HG03342 (cell line): ENCODE measurements at regions not wholly inside any gene's neighbourhood (a gene's known extent, or its start where the extent isn't known, plus 50 kb on each side); places are given as distances from the start of the nearest gene placed in this dataset.

ENCODE experiments used
- ATAC-seq: cut with Tn5 transposase; IDR thresholded peaks from one replicate; pipeline ENCODE4 v1.9.1; 2021; ENCODE audit warnings: mild to moderate bottlenecking, moderate library complexity; ENCODE audit not compliant: unreplicated experiment

GRCh38 chr13:33462109-33462508 is 176.6 kb upstream of the STARD13 start:
- ATAC-seq = no peak

- ATAC-seq = no peak
Observed at GRCh38 chr13:33464345-33464744, 178.8 kb upstream of the STARD13 start.

- no peak for ATAC-seq
Observed at GRCh38 chr13:33466262-33466661, 180.7 kb upstream of the STARD13 start.

- no peak for ATAC-seq
Observed at GRCh38 chr13:33467556-33467955, 182.0 kb upstream of the STARD13 start.

GRCh38 chr13:33471204-33471603 is 185.6 kb upstream of the STARD13 start:
- no peak for ATAC-seq

- ATAC-seq = no peak
Observed at GRCh38 chr13:33472446-33472845, 186.9 kb upstream of the STARD13 start.

- ATAC-seq = no peak
Observed at GRCh38 chr13:33479105-33479504, 193.6 kb upstream of the STARD13 start.

- no peak for ATAC-seq
Observed at GRCh38 chr13:33480561-33480960, 195.0 kb upstream of the STARD13 start.

- no peak for ATAC-seq
Observed at GRCh38 chr13:33483471-33483870, 197.9 kb upstream of the STARD13 start.

GRCh38 chr13:33485247-33485646 is 199.7 kb upstream of the STARD13 start:
- ATAC-seq = no peak

- ATAC-seq = no peak
Observed at GRCh38 chr13:33487575-33488243, 202.2 kb upstream of the STARD13 start.

GRCh38 chr13:33489563-33489962 is 204.0 kb upstream of the STARD13 start:
- ATAC-seq = no peak

- ATAC-seq = no peak
Observed at GRCh38 chr13:33490461-33491327, 205.1 kb upstream of the STARD13 start.

GRCh38 chr13:33493672-33494365 is 208.3 kb upstream of the STARD13 start:
- no peak for ATAC-seq

- ATAC-seq = no peak
Observed at GRCh38 chr13:33494596-33495204, 209.1 kb upstream of the STARD13 start.

- no peak for ATAC-seq
Observed at GRCh38 chr13:33496336-33496735, 210.8 kb upstream of the STARD13 start.

- no peak for ATAC-seq
Observed at GRCh38 chr13:33497146-33497845, 211.7 kb upstream of the STARD13 start.

GRCh38 chr13:33508060-33508459 is 222.5 kb upstream of the STARD13 start:
- ATAC-seq = no peak

- no peak for ATAC-seq
Observed at GRCh38 chr13:33509642-33510229, 224.2 kb upstream of the STARD13 start.

GRCh38 chr13:33510350-33510970 is 224.9 kb upstream of the STARD13 start:
- ATAC-seq = no peak
